Astrocyte of the cerebellum (primary cell): ENCODE measurements at regions not wholly inside any gene's neighbourhood (a gene's known extent, or its start where the extent isn't known, plus 50 kb on each side); places are given as distances from the start of the nearest gene placed in this dataset.

Source experiments
- DNase-seq: peaks from one replicate; pipeline ENCODE4 v3.0.0-alpha.2; 2011; ENCODE audit warnings: low read depth
- H3K4me3 ChIP-seq: 2 replicates; pipeline ENCODE4 v1.5.1; 2011; ENCODE audit warnings: mild to moderate bottlenecking, low read depth, low read length, moderate library complexity
- in situ Hi-C: cut with HindIII; loops from 2 replicates; pipeline ENCODE4 v1.10.0; 2017; ENCODE audit warnings: low sequenced_read_pairs
- TF ChIP-seq, protein P1 (sequence below): IDR thresholded peaks from 2 replicates; pipeline ENCODE4 v1.5.1; 2012; ENCODE audit warnings: low read length, low read depth, moderate library complexity, mild to moderate bottlenecking; ENCODE audit errors: missing control alignments

DNA sequence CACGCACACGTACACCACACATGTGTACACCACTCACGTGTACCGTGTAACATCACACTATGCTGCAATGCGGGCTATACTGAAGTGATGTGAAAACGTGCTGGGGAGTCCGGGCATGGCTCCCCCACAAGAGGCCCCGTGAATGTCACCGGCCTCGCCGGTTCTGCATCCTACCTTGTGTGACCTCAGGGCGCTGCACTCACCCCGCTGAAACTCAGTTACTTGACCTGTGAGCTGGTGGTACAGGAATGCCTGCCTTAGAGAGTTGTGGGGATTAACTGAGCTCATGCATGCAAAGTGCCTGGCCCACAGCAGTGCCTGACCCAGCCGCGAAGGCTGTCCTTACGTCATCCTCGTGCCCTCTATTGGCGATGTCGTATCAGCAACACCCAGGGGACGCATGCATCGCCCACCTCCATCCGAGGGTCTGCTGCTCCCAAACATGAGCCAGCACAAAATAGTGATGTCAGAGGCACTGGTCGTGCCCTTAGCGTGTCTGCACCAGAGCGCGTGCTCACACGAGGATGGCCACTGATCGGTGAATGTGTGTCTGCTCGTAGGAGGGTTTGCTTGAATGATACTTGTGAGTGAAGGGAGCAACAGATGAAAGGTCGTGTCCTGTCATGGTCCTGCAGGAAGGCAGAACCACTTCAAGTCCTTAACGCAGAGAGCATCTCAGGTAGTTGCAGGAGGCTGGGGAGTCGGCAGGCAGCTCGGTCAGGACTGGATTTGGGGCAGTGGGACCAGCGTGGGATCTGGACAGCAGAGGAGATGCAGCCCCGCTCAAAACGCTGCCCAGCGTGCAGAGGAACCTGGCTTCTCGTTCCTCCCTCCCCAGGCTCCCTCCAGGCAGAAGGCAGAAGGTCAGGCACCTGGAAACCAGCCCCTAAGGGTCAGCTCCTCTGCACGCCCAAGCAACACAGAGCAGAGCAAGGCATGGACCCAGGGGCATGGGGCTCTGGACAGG lies 126.2 kb upstream of the SPACA7 start:
- in situ Hi-C loops: loop anchor here (25.0 kb wide), 1 partner anchor 87 kb away; no protein-coding TSS in a partner anchor
- DNase-seq: no peak
- TF ChIP-seq, protein P1, sequence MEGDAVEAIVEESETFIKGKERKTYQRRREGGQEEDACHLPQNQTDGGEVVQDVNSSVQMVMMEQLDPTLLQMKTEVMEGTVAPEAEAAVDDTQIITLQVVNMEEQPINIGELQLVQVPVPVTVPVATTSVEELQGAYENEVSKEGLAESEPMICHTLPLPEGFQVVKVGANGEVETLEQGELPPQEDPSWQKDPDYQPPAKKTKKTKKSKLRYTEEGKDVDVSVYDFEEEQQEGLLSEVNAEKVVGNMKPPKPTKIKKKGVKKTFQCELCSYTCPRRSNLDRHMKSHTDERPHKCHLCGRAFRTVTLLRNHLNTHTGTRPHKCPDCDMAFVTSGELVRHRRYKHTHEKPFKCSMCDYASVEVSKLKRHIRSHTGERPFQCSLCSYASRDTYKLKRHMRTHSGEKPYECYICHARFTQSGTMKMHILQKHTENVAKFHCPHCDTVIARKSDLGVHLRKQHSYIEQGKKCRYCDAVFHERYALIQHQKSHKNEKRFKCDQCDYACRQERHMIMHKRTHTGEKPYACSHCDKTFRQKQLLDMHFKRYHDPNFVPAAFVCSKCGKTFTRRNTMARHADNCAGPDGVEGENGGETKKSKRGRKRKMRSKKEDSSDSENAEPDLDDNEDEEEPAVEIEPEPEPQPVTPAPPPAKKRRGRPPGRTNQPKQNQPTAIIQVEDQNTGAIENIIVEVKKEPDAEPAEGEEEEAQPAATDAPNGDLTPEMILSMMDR: no peak
- no peak overlapping the region for H3K4me3 ChIP-seq

DNA sequence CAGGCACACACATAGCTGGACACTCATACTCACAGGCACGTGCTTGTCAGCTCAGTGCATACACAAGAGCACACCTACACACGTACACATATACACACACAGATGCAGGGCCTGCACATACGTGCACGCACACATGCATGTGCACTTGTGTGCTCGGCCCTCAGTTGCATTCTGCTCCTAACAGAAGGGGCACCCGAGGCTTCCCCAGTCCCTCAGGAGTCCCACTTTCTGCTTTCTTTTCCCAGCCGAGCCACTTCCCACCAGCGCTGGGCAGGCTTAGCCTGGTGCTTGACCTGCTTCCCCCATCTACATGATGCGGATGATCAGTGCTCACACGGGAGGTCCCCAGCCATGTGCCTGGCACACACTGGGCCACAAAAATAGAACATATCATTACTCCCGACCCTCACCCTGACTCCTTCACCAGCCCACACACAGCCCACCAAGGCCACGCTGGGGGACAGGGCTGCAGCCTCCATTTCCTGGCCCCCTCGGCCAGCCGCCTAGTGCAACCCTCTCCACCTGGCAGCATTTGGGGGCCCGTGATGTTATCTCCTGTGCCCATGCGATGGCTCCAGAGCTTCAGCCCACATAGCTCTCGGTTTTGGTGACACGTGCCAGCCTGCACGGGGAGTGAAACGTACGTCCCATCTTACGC lies 125.2 kb upstream of the SPACA7 start:
- no peak for DNase-seq
- in situ Hi-C loops: no loop called here

DNA sequence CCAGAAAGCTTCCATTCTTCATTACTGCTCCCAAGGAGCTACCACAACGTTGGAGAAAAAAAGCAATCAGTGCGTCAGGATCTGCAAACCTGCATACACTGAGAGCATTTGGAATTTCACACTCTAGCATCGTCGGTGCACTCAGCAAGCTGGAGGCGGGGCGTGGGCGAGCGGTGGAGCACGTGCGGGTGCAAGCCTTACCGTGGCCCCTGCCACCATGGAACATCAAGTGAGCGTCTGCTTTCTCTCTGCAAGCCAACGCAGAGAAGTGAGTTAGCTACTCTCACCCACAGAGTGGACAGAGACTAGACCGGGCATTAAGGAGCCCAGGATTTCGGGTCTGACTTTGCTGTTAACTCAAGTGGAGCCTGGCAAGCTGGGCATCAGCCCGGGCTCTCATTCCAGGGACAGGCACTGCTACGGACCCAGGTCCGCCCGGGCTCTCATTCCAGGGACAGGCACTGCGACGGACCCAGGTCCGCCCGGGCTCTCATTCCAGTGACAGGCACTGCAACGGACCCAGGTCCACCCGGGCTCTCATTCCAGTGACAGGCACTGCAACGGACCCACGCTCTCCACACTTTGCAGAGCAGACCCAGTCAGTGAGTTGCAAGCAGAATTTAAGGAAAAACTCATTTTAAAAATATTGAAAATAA lies 124.1 kb upstream of the SPACA7 start:
- in situ Hi-C loops: no loop called here
- no peak overlapping the region for H3K4me3 ChIP-seq
- no peak for DNase-seq
- TF ChIP-seq, protein P1: no peak

More for the DNA sequence above, 125.2 kb upstream of the SPACA7 start:
- TF ChIP-seq, protein P1: no peak
- no peak overlapping the region for H3K4me3 ChIP-seq

DNA sequence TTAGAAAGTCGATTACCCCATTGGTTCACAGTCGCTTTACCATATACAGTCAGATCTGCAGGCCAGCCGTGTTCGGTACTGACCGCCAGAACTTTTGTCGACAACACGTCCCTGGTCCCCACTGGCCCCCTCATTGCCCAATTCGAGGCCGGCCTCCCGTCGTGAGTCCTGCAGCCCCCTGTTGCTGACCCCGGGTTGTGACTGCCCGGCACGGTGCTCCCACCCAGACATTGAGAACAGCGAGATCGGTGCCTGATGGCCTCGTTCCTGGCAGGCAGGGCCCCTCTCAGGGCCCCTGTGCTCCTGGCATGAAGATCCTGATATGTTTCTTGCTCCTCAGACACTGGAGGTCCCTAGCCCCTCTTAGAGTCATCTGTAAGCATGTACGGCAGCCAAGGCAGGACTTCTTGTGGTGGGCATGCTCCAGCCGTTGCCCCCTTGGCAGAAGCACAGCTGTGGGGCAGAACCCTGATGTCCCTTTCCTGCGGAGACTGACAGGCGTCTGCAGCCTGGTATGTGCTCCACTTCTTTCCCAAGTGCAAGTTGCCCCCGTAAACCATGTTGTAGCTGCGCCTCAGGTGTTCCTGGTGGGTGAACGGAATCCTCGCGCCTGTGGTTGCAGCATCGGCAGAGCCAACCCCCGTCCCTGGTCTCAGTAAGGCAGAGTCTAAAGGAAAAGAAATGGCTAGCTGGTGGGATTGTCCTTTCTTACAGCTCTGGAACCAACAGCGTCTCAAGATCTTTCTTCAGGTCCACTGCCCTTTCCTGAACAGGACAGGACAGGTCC lies 123.2 kb upstream of the SPACA7 start:
- TF ChIP-seq, protein P1: no peak
- H3K4me3 ChIP-seq: no peak overlapping the region
- DNase-seq: no peak
- in situ Hi-C loops: no loop called here

DNA sequence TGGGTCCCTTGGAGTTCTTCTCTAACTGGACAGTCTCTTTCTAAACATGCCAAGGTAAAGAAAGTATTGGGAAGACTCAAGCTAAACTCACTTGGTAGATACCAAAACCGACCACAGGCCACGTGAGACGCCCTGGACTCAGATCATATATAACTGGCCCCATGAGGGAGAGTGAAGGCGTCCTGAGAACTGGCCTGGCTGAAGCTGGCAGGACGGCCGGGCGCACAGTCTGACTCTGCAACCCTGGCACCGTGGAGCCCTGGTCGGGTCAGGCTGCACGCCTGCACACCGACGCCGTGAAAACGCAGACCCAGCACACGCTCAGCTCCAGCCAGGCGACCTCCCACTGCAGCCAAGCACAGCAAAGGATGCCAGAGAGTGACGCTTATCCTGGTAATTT lies 122.5 kb upstream of the SPACA7 start:
- TF ChIP-seq, protein P1: no peak
- in situ Hi-C loops: no loop called here
- no peak overlapping the region for H3K4me3 ChIP-seq
- no peak for DNase-seq
